ENCODE measurements at regions not wholly inside any gene's neighbourhood (a gene's known extent, or its start where the extent isn't known, plus 50 kb on each side); places are given as distances from the start of the nearest gene placed in this dataset.

DNA sequence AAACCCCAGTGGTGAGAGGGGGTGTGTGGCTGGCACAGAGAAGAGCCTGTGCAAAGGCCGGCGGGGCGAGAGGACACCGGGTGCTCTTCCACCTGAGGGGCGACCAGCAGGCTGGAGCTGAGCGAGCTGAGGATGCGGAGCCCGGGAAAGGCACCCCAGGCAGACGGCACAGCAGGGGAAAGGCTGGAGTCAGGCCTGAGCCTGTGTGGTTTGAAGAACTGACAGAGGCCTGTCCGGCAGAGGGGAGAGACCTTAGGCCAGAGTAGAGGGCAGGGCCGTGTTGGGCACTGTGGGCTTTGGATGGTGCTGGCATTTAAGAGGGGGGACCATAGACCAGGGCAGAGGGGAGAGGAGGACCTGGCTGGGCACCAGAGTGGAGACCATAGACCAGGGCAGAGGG is 149.8 kb downstream of the RTP5 start:
- Histone ChIP-seq H2AK5ac (ENCODE audit: low read length) (no peak overlapping the region), H3K4me2 (ENCODE audit: low read length) (no peak overlapping the region), H4K8ac (ENCODE audit: low read depth, low read length) (no peak overlapping the region), H3K4ac (ENCODE audit: low read depth, low read length) (no peak overlapping the region), H3K4me1 (ENCODE audit: control insufficient read depth, low read depth, low read length) (no peaks in the 10 kb centered on the region), H3K36me3 (ENCODE audit: control insufficient read depth, insufficient read depth, low read length) (no peaks in the 10 kb centered on the region), H3K23ac (ENCODE audit: low read length) (no peak overlapping the region), H3K27ac (ENCODE audit: low read depth, low read length) (no peak overlapping the region), H3K18ac (ENCODE audit: low read length) (no peak overlapping the region), H2BK120ac (ENCODE audit: low read depth, low read length) (no peak overlapping the region), H3K9ac (ENCODE audit: low read length) (no peak overlapping the region), H4K5ac (ENCODE audit: low read length) (no peak overlapping the region), H3K79me2 (ENCODE audit: control insufficient read depth, insufficient read depth, low read length) (no peaks in the 10 kb centered on the region), H3K4me3 (ENCODE audit: low read length) (no peak overlapping the region), H3K27me3 (ENCODE audit: insufficient read depth, low read length, poor library complexity) (no peaks in the 10 kb centered on the region), H3K79me1 (ENCODE audit: low read length) (no peaks in the 10 kb centered on the region), H2BK15ac (replicated peaks; ENCODE audit: low read depth) (no peak overlapping the region), H3K56ac (ENCODE audit: low read length) (no peak overlapping the region), H2BK5ac (ENCODE audit: low read length) (no peak overlapping the region)
- no peak for DNase-seq
- WGBS (ENCODE audit: extremely low coverage, insufficient coverage, low lambda C conversion rate): no CpG with 5 or more reads among the region's 11 CpGs

DNA sequence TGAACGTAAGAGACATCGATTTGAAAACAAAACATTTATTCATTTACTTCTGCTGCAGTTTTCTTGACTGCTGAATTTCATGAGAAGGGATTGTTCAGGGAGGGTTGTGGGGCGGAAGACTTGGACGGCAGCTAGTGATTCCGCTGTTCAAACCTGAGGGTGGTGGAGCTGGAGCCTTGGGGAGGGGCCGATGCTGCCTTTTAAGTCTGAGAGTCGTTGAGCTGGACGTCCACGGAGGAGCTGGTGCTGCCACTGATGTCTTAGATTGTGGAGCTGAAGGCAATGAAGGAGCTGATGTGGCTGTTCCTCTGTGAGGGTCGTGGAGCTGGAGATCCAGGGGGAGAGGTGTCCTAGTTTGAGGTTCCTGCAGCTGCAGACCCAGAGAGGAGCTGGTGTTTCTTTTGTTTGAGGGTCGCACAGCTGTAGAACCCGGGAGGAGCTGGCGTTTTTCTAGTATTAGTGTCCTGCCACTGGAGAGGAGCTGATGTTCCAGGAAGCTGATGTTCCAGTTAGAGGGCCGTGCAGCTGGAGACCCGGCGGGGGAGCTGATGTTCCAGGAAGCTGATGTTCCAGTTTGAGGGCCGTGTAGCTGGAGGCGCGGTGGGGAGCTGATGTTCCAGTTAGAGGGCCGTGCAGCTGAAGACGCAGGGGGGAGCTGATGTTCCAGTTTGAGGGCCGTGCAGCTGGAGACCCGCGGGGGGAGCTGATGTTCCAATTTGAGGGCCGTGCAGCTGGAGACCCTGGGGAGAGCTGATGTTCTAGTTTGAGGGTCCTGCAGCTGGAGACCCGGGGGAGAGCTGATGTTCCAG is 150.9 kb downstream of the RTP5 start:
- Histone ChIP-seq H2BK5ac (ENCODE audit: low read length) (no peak overlapping the region), H2BK15ac (replicated peaks; ENCODE audit: low read depth) (no peak overlapping the region), H4K5ac (ENCODE audit: low read length) (no peak overlapping the region), H3K4me2 (ENCODE audit: low read length) (no peak overlapping the region), H3K4me3 (ENCODE audit: low read length) (no peak overlapping the region), H3K79me1 (ENCODE audit: low read length) (no peaks in the 10 kb centered on the region), H3K27me3 (ENCODE audit: insufficient read depth, low read length, poor library complexity) (no peaks in the 10 kb centered on the region), H4K8ac (ENCODE audit: low read depth, low read length) (no peak overlapping the region), H3K4ac (ENCODE audit: low read depth, low read length) (no peak overlapping the region), H3K56ac (ENCODE audit: low read length) (no peak overlapping the region), H3K27ac (ENCODE audit: low read depth, low read length) (no peak overlapping the region), H3K36me3 (ENCODE audit: control insufficient read depth, insufficient read depth, low read length) (no peaks in the 10 kb centered on the region), H3K4me1 (ENCODE audit: control insufficient read depth, low read depth, low read length) (no peaks in the 10 kb centered on the region), H3K9ac (ENCODE audit: low read length) (no peak overlapping the region), H3K18ac (ENCODE audit: low read length) (no peak overlapping the region), H3K23ac (ENCODE audit: low read length) (no peak overlapping the region), H2AK5ac (ENCODE audit: low read length) (no peak overlapping the region), H3K79me2 (ENCODE audit: control insufficient read depth, insufficient read depth, low read length) (no peaks in the 10 kb centered on the region), H2BK120ac (ENCODE audit: low read depth, low read length) (no peak overlapping the region)
- no peak for DNase-seq
- no CpG with 5 or more reads among the region's 26 CpGs for WGBS (ENCODE audit: extremely low coverage, insufficient coverage, low lambda C conversion rate)

DNA sequence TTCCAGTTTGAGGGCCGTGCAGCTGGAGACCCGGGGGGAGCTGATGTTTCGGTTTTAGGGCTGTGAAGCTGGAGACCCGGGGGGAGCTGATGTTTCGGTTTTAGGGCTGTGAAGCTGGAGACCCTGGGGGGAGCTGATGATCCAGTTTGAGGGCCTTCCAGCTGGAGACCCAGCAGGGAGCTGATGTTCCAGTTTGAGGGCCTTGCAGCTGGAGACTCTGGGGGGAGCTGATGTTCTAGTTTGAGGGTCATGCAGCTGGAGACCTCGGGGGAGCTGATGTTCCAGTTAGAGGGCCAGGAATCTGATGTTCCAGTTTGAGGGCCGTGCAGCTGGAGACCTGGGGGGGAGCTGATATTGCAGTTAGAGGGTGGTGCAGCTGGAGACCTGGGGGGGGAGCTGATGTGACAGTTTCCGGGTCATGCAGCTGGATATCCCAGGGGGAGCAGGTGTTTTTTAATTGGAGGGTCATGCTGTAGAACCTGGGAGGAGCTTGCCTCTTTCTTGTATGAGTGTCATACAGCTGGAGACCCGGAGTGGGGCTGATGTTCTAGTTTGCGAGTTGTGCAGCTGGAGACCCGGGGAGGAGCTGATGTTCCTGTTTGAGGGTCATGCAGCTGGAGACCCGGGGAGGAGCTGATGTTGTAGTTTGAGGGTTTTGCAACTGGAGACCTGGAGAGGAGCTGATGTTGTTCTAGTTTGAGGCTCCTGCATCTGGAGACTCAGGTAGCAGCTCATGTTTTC is 153.2 kb downstream of the RTP5 start:
- Histone ChIP-seq H3K79me2 (ENCODE audit: control insufficient read depth, insufficient read depth, low read length) (no peaks in the 10 kb centered on the region), H4K8ac (ENCODE audit: low read depth, low read length) (no peak overlapping the region), H3K4ac (ENCODE audit: low read depth, low read length) (no peak overlapping the region), H2BK5ac (ENCODE audit: low read length) (no peak overlapping the region), H3K23ac (ENCODE audit: low read length) (no peak overlapping the region), H3K27me3 (ENCODE audit: insufficient read depth, low read length, poor library complexity) (no peaks in the 10 kb centered on the region), H3K18ac (ENCODE audit: low read length) (no peak overlapping the region), H2AK5ac (ENCODE audit: low read length) (no peak overlapping the region), H3K79me1 (ENCODE audit: low read length) (no peaks in the 10 kb centered on the region), H2BK15ac (replicated peaks; ENCODE audit: low read depth) (no peak overlapping the region), H3K4me2 (ENCODE audit: low read length) (no peak overlapping the region), H3K27ac (ENCODE audit: low read depth, low read length) (no peak overlapping the region), H3K4me3 (ENCODE audit: low read length) (no peak overlapping the region), H4K5ac (ENCODE audit: low read length) (no peak overlapping the region), H3K4me1 (ENCODE audit: control insufficient read depth, low read depth, low read length) (no peaks in the 10 kb centered on the region), H2BK120ac (ENCODE audit: low read depth, low read length) (no peak overlapping the region), H3K56ac (ENCODE audit: low read length) (no peak overlapping the region), H3K9ac (ENCODE audit: low read length) (no peak overlapping the region), H3K36me3 (ENCODE audit: control insufficient read depth, insufficient read depth, low read length) (no peaks in the 10 kb centered on the region)
- no CpG with 5 or more reads among the region's 12 CpGs for WGBS (ENCODE audit: extremely low coverage, insufficient coverage, low lambda C conversion rate)
- DNase-seq: no peak

- H4K5ac ChIP-seq (ENCODE audit: low read length): no peak overlapping the region
- no peak overlapping the region for H3K4me2 ChIP-seq (ENCODE audit: low read length)
- no peak overlapping the region for H2BK15ac ChIP-seq (replicated peaks; ENCODE audit: low read depth)
- H2BK120ac ChIP-seq (ENCODE audit: low read depth, low read length): no peak overlapping the region
- H2BK5ac ChIP-seq (ENCODE audit: low read length): no peak overlapping the region
- H3K36me3 ChIP-seq (ENCODE audit: control insufficient read depth, insufficient read depth, low read length): no peaks in the 10 kb centered on the region
- H3K56ac ChIP-seq (ENCODE audit: low read length): no peak overlapping the region
- no peak overlapping the region for H3K27ac ChIP-seq (ENCODE audit: low read depth, low read length)
- no CpG with 5 or more reads among the region's 18 CpGs for WGBS (ENCODE audit: extremely low coverage, insufficient coverage, low lambda C conversion rate)
- H3K9ac ChIP-seq (ENCODE audit: low read length): no peak overlapping the region
- H3K79me1 ChIP-seq (ENCODE audit: low read length): no peaks in the 10 kb centered on the region
- no peaks in the 10 kb centered on the region for H3K27me3 ChIP-seq (ENCODE audit: insufficient read depth, low read length, poor library complexity)
- H3K4me1 ChIP-seq (ENCODE audit: control insufficient read depth, low read depth, low read length): no peaks in the 10 kb centered on the region
- no peaks in the 10 kb centered on the region for H3K79me2 ChIP-seq (ENCODE audit: control insufficient read depth, insufficient read depth, low read length)
- H4K8ac ChIP-seq (ENCODE audit: low read depth, low read length): no peak overlapping the region
- H3K23ac ChIP-seq (ENCODE audit: low read length): no peak overlapping the region
- H2AK5ac ChIP-seq (ENCODE audit: low read length): no peak overlapping the region
- no peak overlapping the region for H3K4me3 ChIP-seq (ENCODE audit: low read length)
- no peak overlapping the region for H3K4ac ChIP-seq (ENCODE audit: low read depth, low read length)
- H3K18ac ChIP-seq (ENCODE audit: low read length): no peak overlapping the region
- DNase-seq: no peak
These were observed 155.3 kb downstream of the RTP5 start for GRCh38 chr2:242024751-242025355.

GRCh38 chr2:242027676-242028450 is 158.3 kb downstream of the RTP5 start:
- H3K4ac ChIP-seq (ENCODE audit: low read depth, low read length): no peak overlapping the region
- H3K56ac ChIP-seq (ENCODE audit: low read length): no peak overlapping the region
- no peak overlapping the region for H3K18ac ChIP-seq (ENCODE audit: low read length)
- DNase-seq: no peak
- H4K8ac ChIP-seq (ENCODE audit: low read depth, low read length): no peak overlapping the region
- WGBS (ENCODE audit: extremely low coverage, insufficient coverage, low lambda C conversion rate): no CpG with 5 or more reads among the region's 24 CpGs
- no peaks in the 10 kb centered on the region for H3K79me2 ChIP-seq (ENCODE audit: control insufficient read depth, insufficient read depth, low read length)
- no peak overlapping the region for H2AK5ac ChIP-seq (ENCODE audit: low read length)
- no peak overlapping the region for H2BK5ac ChIP-seq (ENCODE audit: low read length)
- no peak overlapping the region for H2BK15ac ChIP-seq (replicated peaks; ENCODE audit: low read depth)
- no peak overlapping the region for H3K4me2 ChIP-seq (ENCODE audit: low read length)
- H3K27ac ChIP-seq (ENCODE audit: low read depth, low read length): no peak overlapping the region
- no peaks in the 10 kb centered on the region for H3K36me3 ChIP-seq (ENCODE audit: control insufficient read depth, insufficient read depth, low read length)
- H3K23ac ChIP-seq (ENCODE audit: low read length): no peak overlapping the region
- no peak overlapping the region for H2BK120ac ChIP-seq (ENCODE audit: low read depth, low read length)
- H3K79me1 ChIP-seq (ENCODE audit: low read length): no peaks in the 10 kb centered on the region
- no peaks in the 10 kb centered on the region for H3K27me3 ChIP-seq (ENCODE audit: insufficient read depth, low read length, poor library complexity)
- no peak overlapping the region for H4K5ac ChIP-seq (ENCODE audit: low read length)
- H3K4me3 ChIP-seq (ENCODE audit: low read length): no peak overlapping the region
- no peaks in the 10 kb centered on the region for H3K4me1 ChIP-seq (ENCODE audit: control insufficient read depth, low read depth, low read length)
- H3K9ac ChIP-seq (ENCODE audit: low read length): no peak overlapping the region

Data from mesendoderm (in vitro differentiated cells).